Stimulated activated CD4-positive, alpha-beta T cell treated with anti-CD3 and anti-CD28 coated beads, TNF-alpha, amount 100 ng/mL, for 1 hour (primary cell): ENCODE measurements at regions not wholly inside any gene's neighbourhood (a gene's known extent, or its start where the extent isn't known, plus 50 kb on each side); places are given as distances from the start of the nearest gene placed in this dataset.
A peak's percentile ranks its signal among the peaks of the same experiment; 100 is the strongest.
"Not testable (repeated sequence)": the region's sequence is repeated elsewhere in the genome, so short reads cannot be mapped to it uniquely, and the experiment has no call there.

ENCODE experiments used
- DNase-seq, 3 donors: peaks; one replicate each; pipeline ENCODE4 v3.0.0-alpha.2; 2020; ENCODE audit warnings: low read depth in 3 of 3, low spot score in 1 of 3

DNA sequence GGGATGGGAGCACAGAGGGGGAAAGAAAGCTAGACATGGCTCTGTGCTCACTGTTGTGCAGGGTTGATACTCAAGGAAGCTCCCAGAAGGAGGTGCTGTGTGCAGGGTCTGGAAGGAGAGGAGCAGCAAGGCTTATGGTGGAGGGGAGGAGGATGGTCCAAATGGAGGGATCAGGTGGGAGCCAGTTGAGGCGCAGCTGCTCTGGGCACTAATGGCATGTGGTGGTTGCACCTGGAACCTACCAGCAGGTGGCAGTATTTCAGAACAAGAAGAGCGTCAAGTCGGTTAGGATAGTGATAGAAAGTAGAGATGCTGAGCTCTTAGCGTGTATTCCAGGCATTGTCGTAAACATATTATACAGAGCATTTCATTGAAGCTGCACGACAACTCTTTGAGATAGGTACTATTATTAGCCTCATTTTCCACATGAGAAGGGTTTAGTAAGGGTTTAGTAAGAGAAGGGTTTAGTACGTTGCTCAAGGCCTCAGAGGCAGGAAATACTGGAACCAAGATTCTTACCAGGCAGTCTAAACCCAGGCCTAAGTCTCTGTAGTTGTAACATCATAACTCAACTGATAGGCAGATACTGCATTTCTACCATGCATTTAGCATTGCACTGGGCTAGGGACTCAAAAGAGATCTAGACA, 223.7 kb downstream of the CYP26B1 start:
- peak in 1 of 3 donors; percentile 16 for DNase-seq

DNA sequence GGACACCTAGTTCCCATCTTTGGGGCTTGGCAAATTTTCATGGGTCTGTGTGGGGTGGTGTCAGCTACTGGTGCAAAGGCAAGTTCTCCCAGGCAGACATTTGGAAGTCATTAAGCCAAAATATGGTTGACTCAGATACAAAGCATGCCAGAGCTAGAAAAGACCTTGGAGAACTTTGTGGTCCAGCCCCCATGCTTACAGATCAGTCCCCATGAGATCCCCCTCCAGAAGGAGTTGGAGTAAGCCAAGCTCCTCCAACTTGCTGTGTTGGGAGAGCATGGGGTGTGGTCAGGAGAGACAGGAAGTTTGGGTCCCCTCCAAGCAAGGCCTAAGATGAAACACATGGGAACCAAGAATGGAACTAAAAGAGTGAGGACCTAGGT, 224.5 kb downstream of the CYP26B1 start:
- DNase-seq, result no peak

DNA sequence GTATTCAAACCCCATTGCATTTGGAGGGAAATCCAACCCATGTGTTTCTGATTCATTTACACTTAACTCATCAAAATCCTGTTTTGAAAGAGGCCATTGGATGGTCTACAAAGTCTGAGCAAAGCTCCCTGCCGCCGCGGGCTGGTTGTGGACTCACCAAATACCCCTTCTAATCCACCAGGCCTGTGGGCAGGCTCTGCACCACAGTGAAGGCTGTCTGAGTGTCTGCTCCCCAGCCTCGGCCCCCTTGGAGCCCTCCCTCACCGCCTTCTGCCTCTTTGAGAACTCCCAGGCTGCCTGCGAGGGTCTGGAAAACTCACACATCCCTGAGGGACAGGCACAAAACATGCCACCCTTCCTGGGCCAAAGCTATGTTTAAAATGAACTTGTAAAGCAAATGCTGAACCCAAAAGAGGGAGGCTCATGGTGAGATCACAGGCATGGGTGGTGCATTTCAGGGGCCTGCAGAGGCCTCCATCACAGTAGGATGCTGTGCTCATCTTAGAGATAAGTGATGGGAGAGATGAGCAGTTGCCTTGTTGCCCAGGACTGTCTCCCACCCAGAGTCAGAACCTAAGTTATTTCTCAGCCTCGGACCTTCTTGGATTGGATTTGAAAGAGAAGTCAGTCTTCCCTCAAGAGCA, 225.0 kb downstream of the CYP26B1 start:
- no peak for DNase-seq

DNA sequence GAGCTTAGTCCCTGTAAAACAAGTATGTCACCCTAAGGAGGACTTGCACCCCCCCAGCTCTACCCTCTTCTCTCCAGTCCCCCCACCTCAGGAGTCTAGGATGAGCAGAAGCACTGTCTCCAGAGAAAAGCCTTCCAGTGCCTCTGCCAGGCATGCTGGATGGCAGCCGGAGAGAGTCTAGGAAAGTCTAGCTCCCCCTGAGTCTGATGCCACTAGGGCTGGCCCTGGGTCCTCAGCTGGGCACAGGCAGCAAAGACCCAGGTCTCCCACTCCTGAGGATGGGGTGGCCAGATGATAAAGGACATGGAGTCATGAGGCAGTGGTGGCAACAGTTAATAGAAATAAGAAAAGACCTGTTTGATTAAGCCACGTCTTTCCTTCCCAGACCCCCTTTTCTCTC, 225.6 kb downstream of the CYP26B1 start:
- no peak for DNase-seq

DNA sequence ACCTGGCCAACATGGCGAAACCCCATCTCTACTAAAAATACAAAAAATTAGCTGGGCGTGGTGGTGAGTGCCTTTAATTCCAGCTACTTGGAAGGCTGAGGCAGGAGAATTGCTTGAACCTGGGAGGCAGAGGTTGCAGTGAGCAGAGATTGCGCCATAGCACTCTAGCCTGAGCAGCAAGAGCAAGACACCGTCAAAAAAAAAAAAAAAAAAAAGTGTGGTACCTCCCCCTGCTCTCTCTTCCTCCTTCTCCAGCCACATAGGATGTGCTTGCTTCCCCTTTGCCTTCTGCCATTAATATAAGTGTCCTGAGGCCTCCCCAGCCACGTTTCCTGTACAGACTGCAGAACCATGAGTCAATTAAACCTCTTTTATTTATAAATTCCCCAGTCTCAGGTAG, 226.8 kb downstream of the CYP26B1 start:
- DNase-seq, result not testable (repeated sequence)

DNA sequence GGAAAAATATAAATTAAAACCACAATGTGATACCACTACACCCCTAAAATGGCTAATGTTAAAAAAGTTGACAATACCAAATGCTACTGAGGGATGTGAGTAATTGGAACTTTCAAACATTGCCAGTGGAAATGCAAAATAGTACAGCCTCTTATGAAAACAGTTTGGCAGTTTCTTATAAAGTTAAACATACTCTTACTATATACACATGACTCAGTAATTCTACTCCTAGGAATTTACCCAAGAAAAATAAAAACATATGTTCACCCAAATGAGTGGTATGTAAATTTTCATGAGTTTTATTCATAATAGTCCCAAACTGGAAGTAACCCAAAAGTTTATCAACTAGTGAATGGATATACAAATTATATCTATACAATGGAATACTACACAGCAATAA, 228.0 kb downstream of the CYP26B1 start:
- DNase-seq, result no peak

DNA sequence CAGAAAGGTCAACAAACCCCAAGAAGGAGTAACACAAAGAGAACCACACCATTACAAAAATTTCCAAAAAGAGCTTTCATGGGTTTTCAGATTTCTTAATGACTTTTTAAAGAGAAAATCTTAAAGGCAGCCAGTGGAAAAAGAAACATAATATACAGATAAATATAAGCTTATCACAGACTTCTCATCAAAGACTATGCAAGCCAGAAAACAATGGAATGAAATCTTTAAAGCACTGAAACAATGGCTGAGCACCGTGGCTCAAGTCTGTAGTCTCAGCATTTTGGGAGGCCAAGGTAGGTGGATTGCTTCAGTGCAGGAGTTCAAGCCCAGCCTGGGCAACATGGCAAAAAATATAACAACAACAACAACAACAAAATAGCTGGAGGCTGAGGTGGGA, 237.4 kb downstream of the CYP26B1 start:
- DNase-seq, result no peak

DNA sequence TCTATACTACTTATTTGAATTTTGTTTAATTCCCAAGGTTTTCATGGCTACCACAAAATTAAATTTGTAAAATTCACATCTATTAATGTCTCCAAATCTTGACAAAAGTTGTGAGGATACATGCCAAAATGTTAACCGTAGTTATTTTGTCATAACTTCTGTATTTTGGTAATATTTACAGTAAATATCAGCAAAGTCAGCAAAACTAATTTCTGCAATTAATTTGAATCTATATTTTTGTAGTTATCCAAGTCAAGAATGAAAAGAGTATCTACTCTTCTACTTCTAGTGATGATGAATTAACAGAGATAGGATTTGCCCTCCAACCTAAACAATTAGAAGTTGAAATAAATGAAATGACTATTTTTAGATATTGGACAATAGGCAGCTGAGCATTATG, 238.9 kb downstream of the CYP26B1 start:
- no peak for DNase-seq

DNA sequence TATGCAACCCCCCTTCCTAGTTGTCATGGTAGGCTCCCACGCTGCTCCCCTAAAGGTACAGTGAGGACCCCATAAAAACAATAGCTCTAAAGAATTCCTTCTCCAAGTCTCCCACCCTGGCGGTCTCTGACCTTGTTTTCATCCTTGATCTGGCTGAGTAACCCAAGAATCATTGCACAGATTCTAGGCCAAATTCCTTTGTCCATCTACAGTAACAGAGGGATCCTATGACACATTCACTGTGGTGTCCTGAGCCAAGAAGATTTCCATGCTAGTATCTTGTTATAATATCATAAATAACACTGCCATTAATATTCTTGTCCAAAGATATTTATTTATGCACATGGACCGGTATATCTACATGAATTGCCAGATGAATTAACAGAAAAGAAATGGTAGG, 240.2 kb downstream of the CYP26B1 start:
- no peak for DNase-seq

DNA sequence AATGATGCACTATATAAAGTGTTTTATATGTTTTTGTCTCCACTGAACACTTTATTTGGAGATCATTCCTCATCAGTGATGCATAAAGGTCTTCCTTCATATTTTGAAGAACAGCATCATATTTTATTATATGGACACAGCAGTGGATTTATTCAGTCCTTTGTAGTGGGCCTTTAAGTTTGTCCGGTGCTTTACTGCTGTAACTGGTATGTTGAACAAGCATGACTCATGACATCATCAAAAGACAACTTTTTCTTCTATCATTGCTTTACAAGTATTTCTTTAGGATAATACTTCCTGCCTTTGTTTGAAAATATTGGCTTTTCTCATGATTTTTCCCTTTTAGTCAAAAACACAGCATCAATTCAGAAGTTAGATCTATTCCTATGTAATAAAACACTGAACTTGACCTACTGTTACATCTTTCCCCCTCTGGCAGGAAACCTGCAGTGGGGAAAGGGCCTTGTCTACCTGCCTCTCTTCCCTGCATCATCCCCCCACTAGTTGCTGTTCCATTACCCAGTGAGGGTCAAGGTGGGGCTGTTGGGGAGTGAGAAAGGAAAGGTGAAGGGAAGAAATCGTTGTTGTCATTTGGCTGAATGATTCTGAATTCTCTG, 241.2 kb downstream of the CYP26B1 start:
- DNase-seq, result no peak

DNA sequence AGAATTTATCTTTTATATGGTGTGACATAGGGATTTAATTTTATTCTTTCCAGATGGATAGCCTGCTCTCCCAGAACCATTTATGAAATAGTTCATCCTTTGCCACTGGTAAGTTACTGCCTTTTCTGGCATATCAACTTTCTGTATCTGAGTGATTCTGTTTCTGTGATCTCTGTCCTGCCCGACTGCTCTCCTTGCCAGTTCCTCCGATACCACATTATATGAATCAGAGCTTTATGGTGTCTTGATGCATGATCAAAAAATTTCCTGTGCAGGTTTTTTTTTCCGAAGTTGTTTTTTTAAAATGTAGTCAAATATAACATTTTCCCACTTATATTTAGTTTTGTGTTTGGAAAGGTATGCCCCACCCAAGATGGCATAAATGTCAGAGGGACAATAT, 242.5 kb downstream of the CYP26B1 start:
- no peak for DNase-seq

DNA sequence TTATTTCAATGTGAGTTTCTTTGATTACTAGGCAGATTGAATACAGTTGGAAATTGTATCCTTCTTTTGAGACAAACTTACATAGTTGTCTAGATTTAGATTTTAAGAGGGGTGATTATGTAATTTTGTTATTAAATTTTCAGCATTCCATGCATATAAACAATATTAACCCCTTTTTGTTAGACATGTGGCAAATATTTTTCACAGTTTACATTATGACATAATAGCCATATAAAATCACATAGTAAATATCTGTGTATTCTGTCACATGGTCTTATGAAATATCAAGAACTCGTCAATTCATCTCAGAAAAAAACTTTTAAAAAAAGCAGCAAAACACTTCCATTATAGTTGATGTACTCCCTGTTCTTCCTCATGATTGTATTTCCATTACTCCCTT, 243.8 kb downstream of the CYP26B1 start:
- no peak for DNase-seq

DNA sequence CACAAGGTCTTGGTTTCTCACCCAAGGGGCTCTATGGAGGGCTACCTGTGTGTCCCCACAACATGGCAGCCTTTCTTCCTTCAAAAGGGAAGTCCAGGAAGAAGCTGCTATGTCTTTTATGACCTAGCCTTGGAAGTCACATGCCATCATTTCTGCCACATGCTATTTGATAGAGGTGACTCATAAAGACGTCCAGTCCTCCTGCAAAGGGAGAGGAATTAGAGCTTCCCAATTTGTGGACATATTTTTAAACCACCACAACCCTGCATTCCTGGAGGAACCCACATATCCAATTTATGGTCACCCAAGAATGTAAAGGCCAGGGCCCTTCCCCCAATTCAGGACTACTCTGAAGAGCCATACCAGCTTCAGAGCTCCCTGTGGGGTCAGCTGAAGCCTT, 246.2 kb downstream of the CYP26B1 start:
- no peak for DNase-seq

DNA sequence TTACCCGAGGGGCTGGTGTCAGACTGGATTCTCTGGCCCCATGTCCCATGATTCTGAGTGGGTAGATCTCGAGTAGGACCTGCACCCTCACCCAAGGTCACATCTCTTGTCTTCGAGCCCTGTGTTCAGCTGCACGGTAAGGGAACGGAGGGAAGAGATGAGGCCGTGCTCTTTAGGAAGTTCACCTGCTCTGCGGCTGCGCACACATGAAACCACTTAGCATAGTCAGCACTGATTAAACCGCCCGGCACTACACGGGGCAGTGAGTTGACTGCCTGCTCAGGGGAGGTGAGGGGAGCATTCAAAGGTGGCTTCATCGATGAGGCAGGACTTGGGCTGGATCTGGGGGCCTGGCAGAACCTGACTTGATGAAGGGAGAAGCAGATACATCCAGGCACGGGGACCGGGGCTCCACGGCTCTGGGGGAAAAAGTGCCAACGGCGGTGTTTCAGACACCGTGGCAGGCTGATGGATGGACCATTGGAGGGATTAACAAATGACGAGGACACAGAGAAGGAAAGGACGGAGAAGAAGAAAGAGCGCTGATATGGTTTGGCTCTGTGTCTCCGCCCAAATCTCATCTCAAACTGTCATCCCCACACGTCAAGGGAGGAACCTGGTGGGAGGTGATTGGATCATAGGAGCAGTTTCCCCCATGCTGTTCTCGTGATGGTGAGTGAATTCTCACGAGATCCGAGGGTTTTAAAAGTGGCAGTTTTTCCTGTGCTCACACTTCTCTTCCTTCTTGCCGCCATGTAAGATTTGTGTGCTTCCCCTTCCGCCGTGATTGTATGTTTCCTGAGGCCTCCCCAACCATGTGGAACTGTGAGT, 248.6 kb downstream of the CYP26B1 start:
- no peak for DNase-seq

DNA sequence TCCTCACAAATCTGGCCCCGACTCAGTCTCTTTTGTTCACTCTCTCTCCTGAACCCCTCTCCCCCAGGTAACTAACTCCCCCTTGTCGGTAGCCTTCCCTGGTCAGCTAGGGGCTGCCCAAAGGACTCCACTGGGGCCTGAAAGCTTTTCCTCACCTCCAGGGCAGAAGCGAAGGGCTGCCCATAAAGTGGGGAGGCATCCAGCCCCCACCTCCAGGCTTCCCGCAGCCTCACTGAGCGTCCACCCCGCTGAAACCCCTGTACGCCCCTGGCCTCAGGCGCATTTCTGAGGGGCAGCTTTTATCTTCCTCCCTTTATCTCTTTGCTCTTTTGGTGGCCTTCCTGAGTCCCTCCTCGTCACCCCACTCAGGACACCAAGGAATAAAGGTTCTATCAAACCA, 249.3 kb downstream of the CYP26B1 start:
- no peak for DNase-seq

DNA sequence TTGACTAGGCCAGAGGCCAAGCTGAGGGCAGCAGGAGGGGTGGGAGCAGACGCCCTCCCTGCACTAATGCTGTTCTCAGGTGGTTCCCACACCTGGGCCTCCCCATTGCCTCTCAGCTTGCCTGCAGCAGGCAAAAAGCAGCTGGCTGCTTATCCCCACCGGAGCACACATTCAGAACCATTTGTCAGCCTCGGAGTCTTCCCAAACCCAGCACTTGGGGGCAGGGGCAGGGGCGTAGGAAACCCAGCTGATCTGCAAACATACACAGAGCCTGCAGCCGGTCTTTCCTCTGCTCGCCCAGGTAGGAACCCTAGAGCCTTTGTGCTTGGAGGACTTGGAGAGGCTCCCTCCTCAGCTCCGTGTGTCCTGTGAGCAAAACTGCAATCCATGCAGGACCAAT, 249.8 kb downstream of the CYP26B1 start:
- DNase-seq, result no peak

DNA sequence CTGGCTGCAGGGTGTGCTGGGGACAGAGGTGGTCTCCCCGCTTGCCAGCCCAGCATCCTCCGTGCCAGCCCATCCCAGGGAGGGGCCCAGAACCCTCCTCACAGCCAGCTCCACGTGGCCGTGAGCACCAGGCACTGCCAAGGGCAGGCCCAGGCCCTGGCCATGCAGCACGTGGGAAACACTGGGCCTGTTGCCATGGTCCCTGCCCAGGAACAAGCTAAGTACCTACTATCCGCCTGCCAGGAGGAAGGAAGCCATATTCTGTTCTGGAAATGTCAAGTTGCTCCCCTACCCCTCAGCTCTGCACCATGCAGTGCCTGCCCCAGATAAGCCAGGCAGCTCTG, 250.6 kb downstream of the CYP26B1 start:
- no peak for DNase-seq

DNA sequence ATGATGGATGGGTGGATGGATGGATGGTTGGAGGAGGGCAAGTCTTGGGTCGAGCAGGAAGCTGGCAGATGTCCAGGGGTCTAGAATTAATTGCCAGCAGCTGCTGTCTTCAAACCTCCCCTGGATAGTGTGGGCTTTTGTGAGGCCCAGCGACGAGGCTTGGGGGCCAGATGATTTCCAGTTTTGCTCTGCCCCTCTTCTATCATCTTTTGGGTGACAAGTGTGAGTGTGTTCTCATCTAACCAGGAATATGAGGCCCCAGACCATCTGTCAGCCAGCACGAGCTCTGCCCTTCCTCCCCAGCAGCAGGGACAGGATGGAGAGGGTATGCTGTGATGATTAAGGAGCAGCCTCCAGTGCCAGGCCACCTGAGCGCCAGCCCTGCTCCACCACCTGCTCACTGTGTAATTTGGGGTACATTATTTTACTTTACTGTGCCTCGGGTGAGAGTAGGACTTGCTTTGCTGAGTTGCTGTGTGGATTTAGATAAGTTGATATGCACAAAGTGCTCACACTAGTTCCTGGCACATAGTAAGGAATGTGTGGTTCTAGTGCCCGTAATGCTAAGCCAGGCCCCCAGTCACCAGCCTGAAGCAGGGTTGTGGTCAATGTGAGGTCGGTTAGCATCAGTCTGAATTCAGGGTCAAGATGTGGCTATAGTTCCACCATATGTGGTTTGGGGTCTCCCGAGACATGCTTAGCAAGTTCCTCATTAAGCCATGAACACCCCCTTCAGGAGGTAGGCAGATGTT, 251.1 kb downstream of the CYP26B1 start:
- no peak for DNase-seq

DNA sequence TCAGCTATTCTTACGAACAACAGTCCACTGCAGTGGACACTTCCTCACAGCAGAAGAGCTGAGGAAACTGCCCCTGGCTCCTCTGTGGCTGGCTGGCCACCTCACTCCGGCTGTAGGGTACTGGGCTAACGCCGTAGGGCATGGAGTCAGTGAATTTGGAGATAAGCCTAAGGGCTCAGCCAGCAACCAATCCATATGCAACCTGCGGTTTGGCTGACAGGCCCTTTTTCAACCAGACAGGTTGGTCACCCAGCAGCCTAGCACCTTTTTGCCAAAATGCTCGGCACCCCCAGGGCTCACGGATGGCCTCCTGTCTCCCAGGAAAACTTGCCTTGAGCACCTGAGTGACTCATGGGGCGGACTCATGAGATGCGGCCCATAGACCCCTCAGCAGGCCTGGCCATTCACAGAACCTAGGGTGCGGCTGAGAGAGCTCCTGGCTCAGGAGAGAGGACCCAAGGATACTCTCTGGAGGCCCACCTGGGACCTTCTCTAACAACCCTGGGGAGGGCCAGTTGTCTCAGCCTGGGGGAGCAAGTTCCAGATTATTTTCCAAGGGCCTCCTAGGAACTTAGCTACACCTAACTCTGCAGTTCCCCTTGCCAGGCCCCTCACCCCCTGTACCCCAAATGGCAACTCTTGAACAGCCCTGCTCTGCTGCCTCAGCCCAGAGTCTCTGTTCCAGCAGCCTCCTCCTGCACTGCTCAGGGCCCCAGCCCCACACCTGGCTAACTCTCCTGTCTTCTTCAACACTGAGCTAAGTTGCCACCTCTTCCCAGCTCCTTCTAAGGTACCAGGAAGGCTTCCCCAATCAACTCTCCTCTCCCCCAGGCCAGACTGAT, 252.1 kb downstream of the CYP26B1 start:
- no peak for DNase-seq

DNA sequence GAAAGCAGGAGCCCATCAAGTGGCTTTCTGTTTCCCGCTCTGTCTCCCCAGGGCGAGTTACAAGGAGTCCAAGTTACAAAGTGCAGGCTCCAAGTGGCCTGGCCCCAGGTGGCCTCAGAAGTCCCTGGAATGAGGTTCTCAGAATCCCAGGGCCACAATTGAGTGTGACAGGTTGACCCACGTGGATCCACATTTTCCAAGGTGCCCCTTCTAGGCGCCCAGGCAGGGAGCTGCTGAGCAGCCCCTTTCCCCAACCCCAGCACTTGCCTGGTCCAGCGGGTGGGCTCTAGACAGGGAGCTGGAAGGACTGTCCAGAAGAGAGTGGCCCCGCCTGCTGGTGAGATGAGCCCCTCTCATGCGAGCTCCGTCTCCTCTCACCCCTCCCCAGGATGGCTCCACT, 253.4 kb downstream of the CYP26B1 start:
- no peak for DNase-seq
